GM18907 (cell line): ENCODE measurements at regions not wholly inside any gene's neighbourhood (a gene's known extent, or its start where the extent isn't known, plus 50 kb on each side); places are given as distances from the start of the nearest gene placed in this dataset.

Source experiments
- ATAC-seq: cut with Tn5 transposase; IDR thresholded peaks from one replicate; pipeline ENCODE4 v1.9.1; 2021; ENCODE audit warnings: mild to moderate bottlenecking, moderate library complexity; ENCODE audit not compliant: unreplicated experiment

DNA sequence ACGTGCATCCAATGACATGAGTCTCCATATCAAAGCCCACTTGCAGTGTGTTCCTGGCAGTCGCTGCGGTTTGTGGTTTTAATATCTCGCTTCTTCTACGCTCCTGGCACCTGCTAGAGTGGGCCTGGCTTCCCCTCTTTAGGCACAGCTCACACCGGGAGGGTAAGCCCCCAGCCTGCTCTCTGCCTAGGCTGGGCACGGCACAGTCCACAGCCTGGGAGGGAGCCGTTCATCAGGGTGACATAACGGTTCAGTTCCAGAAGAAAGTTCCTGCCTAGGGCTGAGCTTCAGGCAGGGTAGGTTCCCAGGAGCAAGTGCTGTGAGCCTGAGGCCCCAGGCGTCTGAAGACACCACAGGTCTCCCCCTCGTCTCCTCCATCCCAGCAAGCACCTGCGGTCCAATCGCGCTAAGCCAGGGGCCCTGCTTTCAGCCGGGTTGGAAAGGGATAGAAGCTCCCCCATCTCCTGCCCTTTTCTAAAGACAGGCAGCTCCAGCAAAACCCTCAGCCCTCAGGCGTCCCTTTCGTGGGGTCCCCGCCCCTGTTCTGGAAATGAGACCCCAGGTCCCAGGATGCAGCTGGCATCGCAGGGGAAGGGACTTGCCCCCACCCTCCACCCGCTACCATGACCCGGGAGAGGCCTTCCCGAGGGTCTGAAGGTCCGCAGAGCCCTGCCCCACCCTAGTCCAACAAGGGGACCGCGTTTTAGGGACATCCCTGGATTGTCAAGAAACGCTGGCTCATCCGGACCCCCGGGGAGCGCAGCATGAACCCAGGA is 121.6 kb upstream of the ZNF507 start:
- no peak for ATAC-seq

DNA sequence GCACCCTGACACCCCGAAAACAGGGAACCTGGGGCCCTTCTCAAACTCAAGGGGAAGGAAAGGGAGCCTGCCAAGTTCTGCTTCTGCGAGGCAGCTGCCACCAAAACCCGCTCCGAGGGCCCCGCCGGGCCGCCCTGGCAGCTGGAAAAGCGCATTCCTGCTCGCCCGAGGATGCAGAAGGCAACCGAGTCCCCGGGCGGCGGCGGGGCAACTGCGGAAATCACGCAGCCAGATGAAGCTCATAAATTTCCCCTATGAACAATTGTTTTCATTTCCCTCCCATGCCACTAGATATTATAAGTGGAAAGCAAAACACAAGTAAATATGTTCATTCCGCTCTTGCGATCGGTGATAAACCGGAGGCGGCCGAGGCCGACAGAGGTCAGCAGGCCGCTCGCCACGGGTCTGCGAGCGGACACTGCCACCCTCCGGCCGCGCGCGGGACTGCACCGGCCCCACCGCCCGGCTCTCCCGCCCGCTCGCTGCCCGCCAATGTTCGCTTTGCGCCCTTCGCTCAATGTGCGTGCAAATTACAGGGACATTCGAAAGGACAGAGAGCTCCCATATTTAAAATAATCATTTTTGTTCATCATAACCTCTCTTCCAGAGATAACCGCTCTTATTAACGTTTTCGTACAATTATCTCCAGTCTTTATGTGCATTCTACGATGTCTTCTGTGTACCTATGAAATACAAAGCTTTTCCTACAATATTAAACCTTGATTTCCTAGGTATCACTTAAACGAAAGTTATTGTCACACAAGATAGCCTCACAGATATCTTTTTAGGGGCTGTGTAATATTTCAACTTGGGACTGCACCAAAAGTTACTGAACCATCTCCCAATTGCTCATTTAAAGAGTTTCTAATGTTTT is 120.8 kb upstream of the ZNF507 start:
- ATAC-seq: peak; percentile 79

DNA sequence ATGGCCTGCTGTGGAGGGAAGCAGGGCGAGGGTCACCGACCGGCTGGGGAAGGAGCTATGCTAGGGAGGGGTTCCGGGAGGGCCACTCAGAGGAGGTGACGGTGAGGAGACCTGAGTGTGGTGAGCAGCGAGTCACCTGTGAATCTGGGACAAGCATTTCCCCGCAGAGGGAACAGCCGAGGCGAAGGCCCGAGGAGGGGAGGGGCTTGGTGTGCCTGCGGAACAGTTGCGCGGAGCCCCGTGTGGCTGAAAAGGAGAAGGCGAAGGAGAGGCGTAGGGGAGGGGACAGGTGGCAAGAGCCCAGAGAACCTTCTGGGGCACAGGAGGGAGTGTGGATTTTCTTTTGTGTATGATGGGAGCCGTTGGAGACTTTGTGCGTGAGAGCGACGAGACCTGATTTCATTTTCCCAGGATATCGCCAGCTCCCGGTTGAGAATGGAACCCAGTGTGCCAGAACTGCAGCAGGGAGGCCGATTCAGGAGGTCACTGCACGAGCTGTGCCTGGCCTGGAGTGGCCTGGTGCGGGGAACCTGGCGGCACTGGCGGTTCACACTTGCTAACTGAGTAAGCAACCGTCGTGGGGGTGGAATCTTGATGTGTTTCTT is 117.7 kb upstream of the ZNF507 start:
- no peak for ATAC-seq

DNA sequence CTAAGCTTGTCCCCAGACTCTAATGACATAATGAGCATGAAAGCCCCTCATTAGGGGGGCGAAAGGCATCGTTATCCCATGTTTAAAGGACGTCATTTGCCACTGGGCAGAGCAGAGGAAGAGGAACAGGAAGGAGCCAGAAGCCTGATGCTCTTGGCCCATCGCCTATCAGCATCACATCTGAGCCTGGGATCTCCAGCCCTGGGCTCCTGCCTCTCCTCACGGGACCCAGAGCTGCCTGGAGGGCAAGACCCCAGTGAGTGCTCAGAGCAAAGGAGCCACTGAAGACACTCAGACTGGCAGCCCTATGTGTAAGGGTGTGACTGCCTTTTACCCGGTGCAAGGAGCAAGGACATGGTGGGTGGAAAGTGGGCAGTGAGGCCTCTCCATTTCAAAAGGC is 115.0 kb upstream of the ZNF507 start:
- no peak for ATAC-seq

DNA sequence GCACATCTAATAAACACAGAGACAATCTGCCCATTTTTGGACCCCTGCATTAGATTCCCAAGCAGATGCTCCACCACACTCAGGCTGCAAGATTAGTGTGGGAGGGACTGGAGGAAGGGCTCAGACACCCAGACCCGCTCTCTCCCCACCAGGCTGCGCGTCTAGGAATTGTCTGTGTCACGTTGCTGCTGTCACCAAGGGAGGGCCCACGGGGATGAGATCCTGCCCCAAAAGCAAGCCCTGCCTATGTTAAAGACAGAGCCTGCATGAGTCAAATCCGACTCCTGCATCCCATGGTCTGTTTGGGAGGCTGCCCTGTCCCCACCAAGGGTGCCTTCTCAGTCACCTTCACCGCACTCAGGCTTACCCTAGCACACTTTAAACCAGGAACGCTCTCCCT is 114.4 kb upstream of the ZNF507 start:
- ATAC-seq: no peak

DNA sequence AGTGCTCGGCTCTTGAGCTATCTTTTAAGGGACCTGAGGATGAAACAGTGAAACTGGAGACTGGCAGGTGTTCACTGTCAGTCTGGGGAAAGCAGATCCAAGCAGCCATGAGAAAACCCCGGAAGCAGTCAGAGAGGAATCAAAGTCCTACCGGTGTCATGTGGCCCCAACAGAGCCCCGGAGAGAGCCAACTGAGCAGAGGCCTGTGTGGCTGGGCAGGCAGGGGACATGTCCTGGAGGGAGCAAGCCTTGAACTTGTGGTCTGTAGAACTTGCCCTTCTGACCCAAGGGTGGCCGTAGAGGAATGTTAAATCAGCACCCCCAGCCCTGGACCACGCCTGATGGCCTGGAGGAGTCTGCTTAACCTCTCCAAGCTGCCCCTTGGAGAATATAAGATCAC is 113.7 kb upstream of the ZNF507 start:
- ATAC-seq: no peak

DNA sequence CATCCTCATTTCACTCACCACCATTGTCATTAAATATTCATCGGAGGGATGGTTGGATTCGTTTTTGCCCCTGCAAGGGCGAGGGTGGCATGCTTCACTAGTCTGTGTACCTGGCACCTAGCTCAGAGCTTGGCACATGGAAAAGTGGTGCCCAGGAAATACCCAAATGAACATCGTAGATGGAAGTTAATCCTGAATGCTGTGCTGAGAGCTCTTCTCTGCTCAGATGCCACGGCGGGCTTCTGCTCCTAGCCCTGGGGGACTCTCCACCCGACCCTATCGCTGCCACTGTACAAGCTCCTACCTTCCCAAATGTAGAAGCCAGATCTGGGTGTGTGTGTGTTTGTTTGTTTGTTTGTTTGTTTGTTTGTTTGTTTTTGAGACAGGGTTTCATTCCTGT is 113.0 kb upstream of the ZNF507 start:
- ATAC-seq: no peak

DNA sequence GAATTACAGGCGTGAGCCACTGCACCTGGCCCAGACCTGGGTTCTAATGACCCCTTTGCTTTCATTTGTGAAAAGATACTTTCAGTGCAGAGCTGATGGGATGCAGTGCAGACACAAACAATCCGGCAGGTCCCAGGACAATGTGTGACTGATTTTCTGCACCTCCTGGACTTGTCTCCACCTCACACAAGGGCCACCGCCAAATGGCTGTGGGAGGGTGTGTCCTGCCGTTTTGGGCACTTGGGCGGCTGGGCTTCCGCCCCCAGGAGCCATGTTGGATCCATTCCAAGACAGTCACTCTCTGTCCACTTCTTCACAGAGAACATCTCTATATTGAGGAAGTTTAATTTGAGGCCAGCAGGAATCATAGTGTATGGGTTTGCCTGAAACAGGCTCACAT is 112.3 kb upstream of the ZNF507 start:
- no peak for ATAC-seq

DNA sequence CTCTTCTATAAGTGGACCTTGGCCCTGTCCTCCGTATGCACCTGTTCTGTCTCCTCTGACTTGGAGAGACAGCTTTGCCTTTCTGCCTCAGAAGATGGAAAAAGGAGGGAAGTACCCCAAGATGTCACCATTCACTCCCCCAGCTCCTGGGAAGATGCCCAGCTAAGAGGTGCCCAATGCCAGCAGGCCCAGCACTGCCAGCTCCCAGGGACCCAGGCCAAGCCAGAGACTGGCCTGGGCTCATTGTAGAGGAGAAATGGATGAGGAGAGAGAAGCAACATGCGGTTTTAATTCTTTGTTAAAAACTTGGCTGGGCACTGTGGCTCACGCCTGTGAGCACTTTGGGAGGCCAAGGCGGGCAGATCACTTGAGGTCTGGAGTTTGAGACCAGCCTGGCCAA is 111.5 kb upstream of the ZNF507 start:
- no peak for ATAC-seq

DNA sequence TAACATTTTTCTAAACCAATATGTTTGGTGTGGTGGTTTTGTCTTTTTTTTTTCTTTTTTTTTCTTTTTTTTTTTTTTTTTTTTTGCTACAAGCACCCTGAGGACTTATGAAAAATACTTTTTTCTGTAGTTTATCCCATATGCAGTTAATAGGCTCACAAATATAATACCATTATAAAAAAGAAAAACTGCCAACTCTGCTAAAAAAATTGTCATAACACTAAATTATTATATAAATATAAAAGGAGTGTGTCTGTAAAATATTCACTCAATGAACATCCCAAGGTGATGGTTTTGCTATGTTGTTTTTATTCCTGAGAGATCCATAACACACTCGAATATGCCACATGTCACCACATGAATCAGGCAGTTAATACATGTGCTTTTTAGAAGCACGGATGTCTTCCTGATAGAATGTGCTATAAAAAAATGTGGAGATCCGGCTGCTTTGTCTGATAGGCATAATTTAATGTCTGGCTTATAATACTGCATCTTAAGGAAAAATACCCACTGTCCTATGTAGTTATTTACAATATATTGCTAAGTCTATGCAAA is 110.7 kb upstream of the ZNF507 start:
- no peak for ATAC-seq

DNA sequence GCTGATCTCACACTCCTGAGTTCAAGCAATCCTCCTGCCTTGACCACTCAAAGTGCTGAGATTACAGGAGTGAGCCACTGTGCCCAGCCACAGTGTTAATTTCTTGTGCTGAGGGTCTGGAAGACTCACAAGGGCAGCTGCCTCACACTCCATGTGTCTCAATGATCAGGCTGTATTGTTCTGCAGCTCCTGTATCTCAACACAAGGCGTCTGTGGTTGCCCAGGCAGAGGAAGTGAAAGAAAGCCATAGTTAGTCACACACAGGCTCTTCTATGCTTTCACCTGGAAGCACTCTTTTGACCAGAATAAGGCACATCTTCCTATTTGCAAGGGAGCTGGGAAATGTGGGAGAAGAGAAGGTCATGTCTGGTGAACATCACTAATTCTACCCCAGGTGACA is 107.3 kb upstream of the ZNF507 start:
- ATAC-seq: peak; percentile 80

DNA sequence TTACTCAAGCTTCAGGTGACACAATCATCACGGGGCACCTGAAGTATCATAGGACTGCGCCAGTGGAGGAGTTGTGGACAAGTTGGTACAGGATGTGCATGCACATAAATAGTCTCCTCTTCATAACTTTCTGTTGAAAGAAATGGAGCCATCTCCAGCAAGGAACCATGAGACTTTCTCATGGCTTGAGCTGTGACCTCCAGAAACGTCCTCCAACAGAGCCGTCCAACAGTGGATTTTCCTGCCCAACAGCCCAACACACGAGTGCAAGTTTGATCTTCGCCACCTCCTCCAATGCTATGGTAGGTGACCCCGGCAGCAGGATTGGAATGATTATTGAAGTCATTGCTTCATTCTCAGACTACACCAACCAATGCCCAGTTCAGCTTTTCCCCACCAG is 105.1 kb upstream of the ZNF507 start:
- no peak for ATAC-seq

DNA sequence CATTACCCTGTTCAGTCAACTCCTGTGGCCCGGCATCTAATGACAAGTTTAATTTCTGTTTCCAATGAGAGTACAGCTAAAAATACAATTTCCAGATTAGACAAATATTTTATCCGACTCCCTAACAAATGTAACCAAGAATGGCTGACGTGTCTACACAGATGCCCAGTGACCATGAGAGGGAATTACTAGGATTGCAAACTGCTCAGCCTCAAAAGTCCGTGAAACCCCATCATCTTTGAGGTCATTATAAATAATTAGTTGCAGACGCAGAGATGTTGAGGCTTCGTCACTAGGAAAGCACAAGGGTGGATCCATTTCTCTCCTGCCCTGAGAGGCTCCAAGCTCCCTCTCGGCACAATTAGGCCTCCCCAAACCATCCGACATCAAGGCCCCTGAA is 104.1 kb upstream of the ZNF507 start:
- no peak for ATAC-seq

DNA sequence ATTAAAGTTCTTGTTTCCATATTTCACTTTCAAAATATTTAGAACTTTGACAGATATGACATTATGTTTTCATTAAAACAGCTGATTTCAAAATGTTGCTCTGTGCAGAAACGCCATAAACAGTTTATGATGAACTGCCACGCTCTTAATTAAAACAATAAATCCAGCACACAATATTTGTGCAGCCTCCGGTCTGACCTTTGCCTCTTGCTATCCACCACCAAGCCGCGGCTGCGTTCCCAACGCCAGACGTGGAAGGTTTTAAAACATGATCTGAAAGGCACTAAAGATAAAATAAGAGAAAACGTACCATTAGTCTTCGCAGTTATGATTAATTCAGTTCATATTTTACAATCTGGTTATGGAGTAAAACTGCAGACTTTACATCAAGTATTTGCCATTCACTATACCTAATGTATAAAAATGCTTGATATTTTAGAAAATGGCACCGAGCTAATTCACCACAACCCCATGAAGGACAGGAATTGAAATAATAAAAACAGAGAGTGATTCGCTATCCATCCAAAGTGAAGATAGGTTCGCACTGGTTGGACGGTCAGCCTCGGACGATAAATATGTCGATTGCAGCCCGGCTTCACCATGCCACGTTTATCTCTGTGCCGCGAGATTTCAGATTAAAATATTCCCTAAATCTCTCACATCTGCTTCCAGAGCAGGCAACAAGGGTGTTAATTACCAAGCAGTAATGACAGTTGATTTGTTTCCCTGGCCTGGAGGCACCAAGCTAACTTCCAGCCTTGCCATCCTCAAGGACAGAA is 103.3 kb upstream of the ZNF507 start:
- ATAC-seq: no peak

DNA sequence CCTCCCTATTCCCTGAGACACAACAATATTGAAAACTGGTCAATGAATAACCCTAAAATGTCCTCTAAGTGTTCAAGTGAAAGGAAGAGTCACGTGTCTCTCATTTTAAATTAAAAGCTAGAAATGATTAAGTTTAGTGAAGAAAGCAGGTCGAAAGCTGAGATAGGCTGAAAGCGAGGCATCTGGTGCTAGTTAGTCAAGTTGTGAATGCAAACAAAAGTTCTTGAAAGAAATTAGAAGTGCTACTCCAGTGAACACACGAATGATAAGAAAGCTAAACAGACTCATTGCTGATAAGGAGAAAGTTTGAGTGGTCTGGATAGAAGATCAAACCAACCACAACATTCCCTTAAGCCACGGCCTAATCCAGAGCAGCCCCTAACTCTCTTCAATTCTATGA is 99.4 kb upstream of the ZNF507 start:
- no peak for ATAC-seq

DNA sequence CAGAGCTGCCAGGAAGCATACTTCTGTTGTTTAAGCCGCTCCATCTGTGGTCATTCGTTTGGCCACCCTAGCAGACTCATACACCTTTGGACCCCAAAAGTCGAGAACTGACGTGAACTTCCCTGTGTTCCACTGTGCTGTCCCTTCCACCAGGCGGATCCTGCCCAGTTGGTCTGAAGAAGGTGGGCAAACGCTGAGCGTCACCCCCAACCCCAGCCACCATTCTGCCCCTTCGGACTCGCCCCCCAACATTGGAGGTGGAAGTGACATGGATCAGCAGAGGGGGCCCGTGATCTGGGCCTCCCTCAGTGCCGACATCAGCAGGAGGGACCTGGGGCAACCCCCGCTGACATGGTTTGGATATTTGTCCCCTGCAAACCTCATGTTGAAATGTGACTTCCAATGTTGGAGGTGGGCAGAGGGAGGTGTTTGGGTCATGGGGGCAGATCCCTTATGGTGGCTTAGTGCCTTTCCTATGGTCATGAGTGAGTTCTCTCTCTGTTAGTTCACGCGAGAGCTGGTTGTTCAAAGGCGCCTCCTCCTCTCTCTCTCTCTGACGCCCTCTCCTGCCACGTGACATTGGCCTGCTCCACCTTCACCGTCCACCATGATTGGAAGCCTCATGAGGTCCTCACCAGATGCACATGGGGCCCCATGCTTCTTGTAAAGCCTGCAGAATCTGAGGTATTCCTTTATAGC is 93.6 kb upstream of the ZNF507 start:
- ATAC-seq: no peak

DNA sequence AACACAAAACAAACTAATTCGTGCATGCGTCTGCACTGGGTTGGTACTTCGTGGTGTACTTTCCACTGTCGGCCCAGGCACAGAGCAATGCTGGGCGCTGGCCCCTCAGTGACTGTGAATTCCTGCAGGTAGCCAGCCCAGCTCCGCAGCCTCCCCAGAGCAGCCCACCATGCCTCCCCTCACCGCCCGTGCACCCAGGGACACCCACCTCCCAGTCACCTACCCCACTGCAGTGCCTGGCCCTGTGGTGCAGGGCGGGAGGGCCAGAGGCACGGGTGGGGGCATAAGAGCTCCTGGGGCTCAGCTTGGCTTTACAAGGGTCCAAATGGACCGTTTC is 93.1 kb upstream of the ZNF507 start:
- ATAC-seq: no peak

DNA sequence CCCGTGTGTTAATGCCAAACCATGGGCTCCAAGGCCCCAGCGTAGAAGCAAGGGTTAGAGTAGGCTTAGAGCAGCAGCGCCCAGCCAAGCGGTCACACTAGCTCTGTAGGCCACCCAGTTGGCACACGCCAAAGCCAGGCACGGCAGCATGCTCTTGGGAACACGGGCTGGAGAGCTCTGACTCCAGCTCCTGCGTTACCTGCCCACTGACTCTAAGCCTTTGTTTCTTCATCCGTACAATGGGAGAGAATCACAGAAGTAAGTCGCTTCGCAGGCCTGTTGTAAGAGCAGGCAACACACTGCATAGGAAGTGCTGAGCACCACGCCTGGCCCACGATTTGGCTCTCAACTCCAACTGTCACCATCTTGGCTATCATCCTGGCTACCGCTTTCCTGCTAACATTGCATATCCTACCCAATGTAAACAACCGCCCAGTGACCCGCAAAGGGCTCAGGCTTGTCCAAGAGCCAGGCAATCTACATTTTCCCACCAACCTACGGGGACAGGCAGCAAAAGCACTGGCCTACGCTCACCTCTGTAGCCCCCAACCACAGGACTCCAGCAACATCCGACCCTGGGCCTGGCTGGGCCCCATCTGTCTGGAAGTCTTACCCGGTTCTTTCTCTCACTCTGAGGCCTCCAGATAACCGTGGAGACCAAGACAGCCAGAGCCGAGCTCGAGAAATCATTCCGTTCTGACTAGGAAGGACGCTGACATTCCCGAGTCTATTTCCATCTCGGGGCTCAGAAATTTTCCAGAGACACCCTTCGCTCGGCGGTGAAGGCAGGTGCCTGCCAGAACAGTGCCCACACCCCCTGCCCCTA is 91.5 kb upstream of the ZNF507 start:
- no peak for ATAC-seq

DNA sequence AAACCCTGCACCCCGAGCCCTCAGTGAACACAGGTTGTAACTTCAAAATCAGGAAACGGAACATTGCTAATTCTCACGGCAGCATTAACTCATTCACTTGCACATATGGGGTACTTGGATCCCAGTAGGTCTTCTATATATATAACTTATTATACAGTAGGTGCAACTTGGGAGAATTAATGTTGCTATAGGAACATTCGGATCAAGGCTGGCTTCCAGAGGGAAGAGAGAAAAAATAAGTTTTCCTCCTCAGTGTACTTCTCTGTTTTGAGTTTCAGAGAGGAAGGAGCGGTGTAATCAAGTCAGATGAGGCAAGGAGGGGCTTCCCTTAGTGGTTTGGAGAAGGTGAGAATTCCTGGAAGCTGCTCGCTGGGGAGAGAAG is 90.9 kb upstream of the ZNF507 start:
- no peak for ATAC-seq
